Thyroid gland (tissue), 4 donors: ENCODE measurements at regions not wholly inside any gene's neighbourhood (a gene's known extent, or its start where the extent isn't known, plus 50 kb on each side); places are given as distances from the start of the nearest gene placed in this dataset.

Experiments used
- POLR2A ChIP-seq, 2 donors: fragments of 450-650 bp; IDR thresholded peaks; one replicate each; pipeline ENCODE4 v1.6.1; 2017; ENCODE audit warnings: antibody characterized with exemption in 2 of 2, mild to moderate bottlenecking in 2 of 2, moderate library complexity in 1 of 2
- TF ChIP-seq, protein P1 (sequence below), 6 experiments: fragments of 200-600 bp in 3 of 6; fragments of 450-650 bp in 3 of 6; sonication (generic) in 3 of 6; IDR thresholded peaks; one replicate each; pipeline ENCODE4 v1.5.1; 2016 to 2019; ENCODE audit warnings: antibody characterized with exemption in 6 of 6, mild to moderate bottlenecking in 2 of 6, inconsistent platforms in 1 of 6, moderate library complexity in 1 of 6

DNA sequence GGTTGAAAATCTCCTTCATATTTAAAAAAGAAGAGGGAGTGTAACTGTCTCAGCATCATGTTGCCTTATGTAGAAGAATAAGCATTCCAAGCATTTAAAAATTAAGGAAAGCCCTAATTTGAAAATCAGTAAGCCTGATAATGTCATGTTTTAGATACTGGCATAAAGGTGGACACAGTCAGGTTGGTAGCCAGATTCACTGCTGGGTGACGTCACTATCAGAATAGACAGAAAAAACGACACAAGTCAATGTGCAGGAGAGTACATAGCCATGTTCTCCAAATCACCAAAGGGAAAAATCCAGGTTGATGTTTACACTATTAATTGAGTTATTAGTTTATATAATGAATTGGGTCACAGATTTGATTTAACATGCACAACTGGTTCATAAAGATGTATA lies 50.8 kb upstream of the POU3F2 start:
- TF ChIP-seq POLR2A (IDR thresholded peaks at IDR 0.05): no peak
- TF ChIP-seq, protein P1, sequence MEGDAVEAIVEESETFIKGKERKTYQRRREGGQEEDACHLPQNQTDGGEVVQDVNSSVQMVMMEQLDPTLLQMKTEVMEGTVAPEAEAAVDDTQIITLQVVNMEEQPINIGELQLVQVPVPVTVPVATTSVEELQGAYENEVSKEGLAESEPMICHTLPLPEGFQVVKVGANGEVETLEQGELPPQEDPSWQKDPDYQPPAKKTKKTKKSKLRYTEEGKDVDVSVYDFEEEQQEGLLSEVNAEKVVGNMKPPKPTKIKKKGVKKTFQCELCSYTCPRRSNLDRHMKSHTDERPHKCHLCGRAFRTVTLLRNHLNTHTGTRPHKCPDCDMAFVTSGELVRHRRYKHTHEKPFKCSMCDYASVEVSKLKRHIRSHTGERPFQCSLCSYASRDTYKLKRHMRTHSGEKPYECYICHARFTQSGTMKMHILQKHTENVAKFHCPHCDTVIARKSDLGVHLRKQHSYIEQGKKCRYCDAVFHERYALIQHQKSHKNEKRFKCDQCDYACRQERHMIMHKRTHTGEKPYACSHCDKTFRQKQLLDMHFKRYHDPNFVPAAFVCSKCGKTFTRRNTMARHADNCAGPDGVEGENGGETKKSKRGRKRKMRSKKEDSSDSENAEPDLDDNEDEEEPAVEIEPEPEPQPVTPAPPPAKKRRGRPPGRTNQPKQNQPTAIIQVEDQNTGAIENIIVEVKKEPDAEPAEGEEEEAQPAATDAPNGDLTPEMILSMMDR (IDR thresholded peaks at IDR 0.05): no peak
